HG03064 (cell line): ENCODE measurements at regions not wholly inside any gene's neighbourhood (a gene's known extent, or its start where the extent isn't known, plus 50 kb on each side); places are given as distances from the start of the nearest gene placed in this dataset.
"Not testable (repeated sequence)": the region's sequence is repeated elsewhere in the genome, so short reads cannot be mapped to it uniquely, and the experiment has no call there.

Experiments
- ATAC-seq: cut with Tn5 transposase; IDR thresholded peaks from one replicate; pipeline ENCODE4 v1.9.1; 2021; ENCODE audit warnings: low read depth; ENCODE audit not compliant: unreplicated experiment

GRCh38 chrX:114097427-114097826 is 486.5 kb upstream of the HTR2C start:
- no peak for ATAC-seq

GRCh38 chrX:114095789-114096188 is 488.1 kb upstream of the HTR2C start:
- ATAC-seq: no peak

GRCh38 chrX:114087543-114087942 is 496.3 kb upstream of the HTR2C start:
- ATAC-seq: no peak

GRCh38 chrX:114077773-114078172 is 506.1 kb upstream of the HTR2C start:
- ATAC-seq: no peak

- ATAC-seq: no peak
These were observed 508.7 kb upstream of the HTR2C start for GRCh38 chrX:114075073-114075673.

GRCh38 chrX:114073926-114074325 is 510.0 kb upstream of the HTR2C start:
- no peak for ATAC-seq

GRCh38 chrX:114071412-114071811 is 512.5 kb upstream of the HTR2C start:
- no peak for ATAC-seq

- no peak for ATAC-seq
These were observed 518.2 kb upstream of the HTR2C start for GRCh38 chrX:114065577-114066223.

- no peak for ATAC-seq
These were observed 522.7 kb upstream of the HTR2C start for GRCh38 chrX:114061226-114061625.

GRCh38 chrX:114058988-114059418 is 524.9 kb upstream of the HTR2C start:
- no peak for ATAC-seq

GRCh38 chrX:114057422-114057821 is 526.5 kb upstream of the HTR2C start:
- not testable (repeated sequence) for ATAC-seq

GRCh38 chrX:114051667-114052315 is 532.1 kb upstream of the HTR2C start:
- ATAC-seq: no peak

GRCh38 chrX:114050075-114050796 is 533.6 kb upstream of the HTR2C start:
- ATAC-seq: no peak

- ATAC-seq: no peak
These were observed 534.8 kb upstream of the HTR2C start for GRCh38 chrX:114049063-114049462.

GRCh38 chrX:114047558-114047957 is 536.3 kb upstream of the HTR2C start:
- ATAC-seq: no peak

- ATAC-seq: no peak
These were observed 537.1 kb upstream of the HTR2C start for GRCh38 chrX:114046695-114047279.

- not testable (repeated sequence) for ATAC-seq
These were observed 542.4 kb upstream of the HTR2C start for GRCh38 chrX:114041470-114041869.

- not testable (repeated sequence) for ATAC-seq
These were observed 543.1 kb upstream of the HTR2C start for GRCh38 chrX:114040661-114041269.

- not testable (repeated sequence) for ATAC-seq
These were observed 543.8 kb upstream of the HTR2C start for GRCh38 chrX:114040111-114040510.

GRCh38 chrX:114038358-114038757 is 545.5 kb upstream of the HTR2C start:
- no peak for ATAC-seq
